Cerebellar nuclear complex (tissue), 1 donor: ENCODE measurements at regions not wholly inside any gene's neighbourhood (a gene's known extent, or its start where the extent isn't known, plus 50 kb on each side); places are given as distances from the start of the nearest gene placed in this dataset.

Experiments
- DNase-seq, 2 experiments: peaks; one replicate each; lab custom pipeline; 2025; lab: John Stamatoyannopoulos, UW

GRCh38 chr21:27429710-27430341 lies 462.9 kb upstream of the ADAMTS5 start:
- no peak for DNase-seq

DNA sequence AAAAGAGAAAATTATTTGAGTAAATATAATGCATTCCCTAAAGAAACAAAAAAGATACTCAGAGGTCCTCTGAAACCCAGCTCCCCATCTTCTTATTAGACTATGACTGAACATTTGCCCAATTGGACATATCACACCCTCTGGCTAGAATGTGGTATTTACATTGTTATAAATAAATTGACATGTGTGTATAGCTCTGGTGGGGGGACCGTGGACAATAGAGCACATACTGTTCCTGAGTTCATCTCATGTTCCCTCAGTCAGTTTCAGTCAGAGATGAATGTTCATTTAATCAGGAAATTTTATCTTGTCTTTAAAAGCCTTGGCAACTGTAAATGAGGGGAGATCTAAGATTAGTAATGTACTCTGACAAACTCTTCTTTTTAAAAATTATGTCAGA lies 459.3 kb upstream of the ADAMTS5 start:
- DNase-seq: no peak

- no peak for DNase-seq
These were observed 458.7 kb upstream of the ADAMTS5 start for GRCh38 chr21:27425574-27425973.

- no peak for DNase-seq
These were observed 458.3 kb upstream of the ADAMTS5 start for GRCh38 chr21:27425172-27425571.

DNA sequence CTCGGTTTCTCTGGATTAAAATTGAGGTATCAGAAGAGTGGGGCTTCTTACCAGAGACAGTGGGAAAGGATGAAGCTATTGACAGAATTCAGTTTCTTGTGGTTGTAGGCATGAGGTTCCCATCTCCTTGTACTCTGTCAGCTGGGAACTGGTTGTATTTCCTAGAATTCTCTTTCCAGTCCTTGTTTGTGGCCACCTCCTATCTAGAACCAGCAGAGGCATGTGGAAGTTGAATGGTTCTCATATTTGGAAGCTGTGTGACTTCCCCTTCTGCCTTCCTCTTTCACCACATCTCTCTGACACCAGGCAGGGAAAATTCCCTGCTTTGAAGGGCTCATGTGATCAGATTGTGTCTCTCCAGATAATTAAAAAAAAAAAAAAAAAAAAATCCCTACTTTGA lies 457.7 kb upstream of the ADAMTS5 start:
- no peak for DNase-seq

DNA sequence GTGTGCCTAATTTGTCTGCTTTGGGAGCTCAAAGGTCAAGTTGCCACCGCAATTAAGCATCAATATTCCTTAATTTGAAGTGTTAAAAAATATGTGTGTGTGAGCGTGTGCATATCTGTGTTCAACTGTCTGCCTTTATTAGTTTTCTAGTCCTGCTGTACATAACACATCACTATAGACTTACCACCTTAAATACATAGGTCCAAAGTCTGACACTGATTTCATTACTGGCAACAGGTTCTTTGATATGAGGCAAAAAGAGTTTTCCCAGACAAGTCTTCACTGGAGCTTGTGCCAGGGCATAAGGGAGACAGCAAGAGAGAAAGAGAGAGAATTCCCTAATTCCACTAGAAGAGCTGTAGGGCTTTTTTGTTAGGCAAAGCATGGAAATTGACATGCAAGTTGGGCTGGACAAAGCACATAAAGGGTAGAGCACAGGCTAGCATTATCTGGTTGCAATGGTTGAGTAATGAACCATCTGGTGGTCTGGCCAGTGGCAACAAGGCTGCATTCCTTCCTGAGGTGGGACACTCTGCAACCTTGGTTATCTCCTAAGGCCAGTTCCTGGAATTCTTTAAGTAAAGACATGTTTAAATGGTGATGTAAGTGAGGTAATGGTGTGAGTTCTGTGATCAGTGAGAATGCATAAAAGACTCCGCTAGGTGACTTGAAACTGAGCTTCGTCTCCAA lies 457.2 kb upstream of the ADAMTS5 start:
- no peak for DNase-seq

- DNase-seq: no peak
These were observed 456.1 kb upstream of the ADAMTS5 start for GRCh38 chr21:27423038-27423437.

DNA sequence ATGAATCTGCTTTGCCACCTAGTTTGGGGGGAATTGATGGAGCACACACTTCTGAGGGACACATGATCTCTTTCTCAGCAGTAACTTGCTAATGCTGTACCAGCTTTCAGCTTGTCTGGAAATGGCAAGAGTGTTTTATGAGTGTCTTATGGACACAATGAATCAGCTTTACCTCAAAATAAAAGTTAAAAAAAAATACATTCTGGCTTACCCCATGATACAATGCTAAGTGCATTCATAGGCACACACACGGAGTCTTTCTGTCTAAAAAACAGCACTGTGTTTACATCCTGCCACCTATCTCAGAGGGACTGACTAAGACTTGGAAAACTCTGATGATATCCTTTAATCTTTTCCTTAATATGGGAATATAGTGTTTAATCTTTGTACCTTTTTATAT lies 455.5 kb upstream of the ADAMTS5 start:
- no peak for DNase-seq

DNA sequence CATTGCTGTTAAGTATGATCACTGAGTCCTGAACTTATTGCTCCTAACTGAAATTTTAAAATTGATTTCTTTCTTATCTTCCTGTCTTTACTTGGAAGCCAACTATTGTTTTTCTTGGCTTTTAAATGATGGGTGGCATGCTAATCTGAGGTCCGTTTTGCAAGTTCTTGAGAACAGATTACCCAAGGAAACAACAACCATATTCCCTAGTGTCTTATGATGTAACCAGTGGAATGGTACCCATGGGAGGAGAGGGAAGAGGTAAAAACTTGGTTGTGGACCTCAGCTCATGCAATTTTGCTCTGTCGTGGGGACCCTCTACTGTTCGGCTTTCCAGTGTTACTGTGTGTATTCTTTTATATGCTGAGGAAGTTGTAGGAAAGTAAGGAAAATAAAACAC lies 454.8 kb upstream of the ADAMTS5 start:
- DNase-seq: no peak

DNA sequence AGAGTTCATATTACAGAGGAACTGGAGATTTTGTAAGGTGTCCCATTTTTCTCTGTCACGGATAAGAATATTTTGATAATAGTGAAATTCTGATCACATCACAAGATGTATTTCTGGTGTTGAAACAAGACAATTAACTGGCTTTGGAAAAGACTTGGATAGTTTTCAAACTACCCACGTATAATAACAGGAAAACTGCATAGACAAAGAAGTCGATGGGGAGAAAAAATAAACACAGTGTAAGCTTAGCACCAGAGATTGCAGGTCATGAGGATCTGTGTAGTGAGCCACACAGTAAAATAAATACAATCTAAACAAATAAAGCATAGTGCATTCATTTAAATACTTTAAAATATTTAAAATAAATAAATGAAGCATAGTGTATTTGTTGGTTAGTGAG lies 452.3 kb upstream of the ADAMTS5 start:
- DNase-seq: no peak

- DNase-seq: no peak
These were observed 451.5 kb upstream of the ADAMTS5 start for GRCh38 chr21:27418346-27418745.

DNA sequence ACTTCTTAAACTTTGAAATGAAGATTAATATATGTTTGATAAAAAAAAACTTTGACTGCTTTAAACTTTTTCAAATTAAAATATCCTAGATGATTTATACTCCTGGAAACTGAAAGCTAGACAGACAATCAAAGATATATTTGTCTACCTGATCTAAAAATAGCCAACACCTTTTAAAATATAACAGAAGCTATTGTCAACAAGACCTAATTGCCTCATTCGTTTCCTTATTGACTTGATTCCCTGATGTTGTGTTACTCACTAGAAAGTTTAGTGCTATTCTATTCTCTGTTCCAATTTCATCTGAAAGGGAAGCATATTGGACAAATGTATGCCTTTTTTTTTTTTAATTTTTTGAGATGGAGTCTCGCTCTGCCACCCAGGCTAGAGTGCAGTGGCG lies 445.6 kb upstream of the ADAMTS5 start:
- no peak for DNase-seq

GRCh38 chr21:27408826-27409225 lies 441.9 kb upstream of the ADAMTS5 start:
- no peak for DNase-seq

- no peak for DNase-seq
These were observed 440.4 kb upstream of the ADAMTS5 start for GRCh38 chr21:27407271-27407670.

GRCh38 chr21:27406300-27407009 lies 439.6 kb upstream of the ADAMTS5 start:
- DNase-seq: no peak

DNA sequence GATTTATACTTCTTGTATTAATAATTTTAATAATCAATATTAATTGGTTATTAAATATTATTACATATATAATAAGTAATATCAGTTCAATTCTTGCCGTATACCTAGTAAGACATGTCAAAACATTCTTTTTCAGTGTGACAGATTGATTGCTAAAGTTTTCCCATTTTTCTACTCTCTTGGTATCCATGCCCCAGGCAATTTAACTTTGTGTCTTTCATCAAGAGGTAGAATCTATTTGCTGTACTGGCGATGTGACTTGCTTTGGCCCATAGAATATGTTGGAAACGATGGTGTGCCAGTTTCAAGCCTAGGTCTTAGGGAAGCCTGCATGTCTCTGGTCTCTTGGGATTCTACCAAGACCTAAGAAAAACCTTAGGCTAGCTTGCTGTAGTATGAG lies 436.1 kb upstream of the ADAMTS5 start:
- no peak for DNase-seq

GRCh38 chr21:27400045-27400444 lies 433.2 kb upstream of the ADAMTS5 start:
- DNase-seq: no peak

GRCh38 chr21:27397578-27397977 lies 430.7 kb upstream of the ADAMTS5 start:
- DNase-seq: no peak

DNA sequence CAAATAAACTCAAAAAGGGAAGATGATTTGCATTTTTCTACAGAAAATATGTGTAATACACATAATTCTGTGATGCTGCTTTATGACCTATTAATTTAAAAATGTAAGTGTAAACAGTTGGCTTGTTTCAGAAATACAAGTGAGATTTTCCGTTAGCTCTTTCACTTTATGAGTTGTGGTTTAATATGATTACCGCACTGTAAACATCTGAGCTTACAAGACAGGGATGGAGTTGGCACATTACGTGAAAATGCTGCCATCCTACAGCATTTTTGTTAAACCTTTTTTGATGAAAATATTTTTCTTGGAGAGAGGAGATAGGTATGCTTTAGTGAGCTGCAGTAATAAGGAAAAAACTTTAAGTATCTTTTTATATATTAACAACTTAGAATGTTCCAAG lies 426.8 kb upstream of the ADAMTS5 start:
- no peak for DNase-seq

DNA sequence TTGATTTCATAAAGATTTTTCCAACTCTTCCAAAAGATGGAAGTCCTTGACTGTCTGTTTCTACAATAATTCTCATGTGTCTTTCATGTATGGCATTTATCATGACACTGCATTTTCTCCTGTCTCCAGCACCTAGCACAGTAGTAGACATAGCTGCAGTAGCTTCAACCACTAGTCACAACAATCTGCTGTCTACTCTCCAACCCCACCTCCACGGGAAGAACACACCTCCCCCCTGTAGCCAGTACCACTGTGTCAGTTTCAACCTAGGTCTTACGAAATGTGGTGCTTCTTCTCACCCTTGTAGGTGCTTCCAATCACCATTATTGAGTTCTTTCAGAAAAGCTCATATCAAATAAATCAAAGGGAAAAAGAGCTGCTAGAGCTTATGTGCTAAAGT lies 425.1 kb upstream of the ADAMTS5 start:
- no peak for DNase-seq

DNA sequence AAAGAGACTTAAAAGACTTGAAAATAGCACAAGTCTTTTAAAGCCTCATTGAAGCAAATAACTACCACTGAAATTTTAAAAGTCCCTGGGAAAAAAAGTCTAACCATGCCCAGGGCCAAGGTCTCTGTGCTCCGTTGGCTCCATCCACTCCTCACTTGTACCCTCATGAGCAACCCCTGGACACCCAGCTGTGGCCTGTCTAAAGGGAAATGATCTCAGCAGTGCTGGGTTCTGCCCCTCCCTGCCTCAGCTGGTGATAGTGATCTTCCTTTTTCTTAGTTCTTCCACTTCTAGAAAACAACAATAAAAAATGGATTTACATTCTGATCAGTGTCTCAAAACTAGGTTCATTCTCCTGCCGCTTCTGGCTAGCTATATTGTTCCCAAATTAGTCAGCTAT lies 423.5 kb upstream of the ADAMTS5 start:
- no peak for DNase-seq

- no peak for DNase-seq
These were observed 421.9 kb upstream of the ADAMTS5 start for GRCh38 chr21:27388825-27389224.

DNA sequence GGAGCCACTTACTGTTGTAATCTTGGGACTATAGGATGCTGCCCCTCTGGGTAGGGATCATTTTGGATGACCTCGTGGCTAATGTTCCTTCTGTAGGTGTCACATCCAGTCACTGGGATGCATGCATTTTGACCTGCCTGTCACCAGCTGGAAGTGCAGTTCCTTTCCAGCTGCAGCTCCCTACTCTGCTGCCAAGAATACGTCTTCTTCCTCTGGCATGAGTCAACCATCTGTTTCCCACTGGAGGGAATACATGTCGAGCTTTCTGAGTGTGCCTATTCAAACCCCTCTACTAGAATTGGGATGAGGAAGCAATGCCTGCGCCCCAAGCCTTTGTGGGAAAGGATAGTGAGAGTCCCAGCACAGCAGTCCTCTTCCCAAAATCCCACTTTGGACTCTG lies 415.5 kb upstream of the ADAMTS5 start:
- no peak for DNase-seq
